Tibial nerve (tissue), 4 donors: ENCODE measurements at regions not wholly inside any gene's neighbourhood (a gene's known extent, or its start where the extent isn't known, plus 50 kb on each side); places are given as distances from the start of the nearest gene placed in this dataset.

ENCODE experiments used
- CTCF ChIP-seq, 5 experiments: fragments of 200-600 bp in 3 of 5; fragments of 450-650 bp in 2 of 5; sonication (generic) in 3 of 5; IDR thresholded peaks; one replicate each; pipeline ENCODE4 v1.5.1; 2016 to 2019; ENCODE audit warnings: antibody characterized with exemption in 5 of 5, mild to moderate bottlenecking in 3 of 5, moderate library complexity in 2 of 5
- EP300 ChIP-seq, 2 donors: sonication (generic); formaldehyde crosslinking; IDR thresholded peaks; one replicate each; pipeline ENCODE4 v1.6.1; 2017; ENCODE audit warnings: antibody characterized with exemption in 2 of 2, mild to moderate bottlenecking in 1 of 2
- POLR2A ChIP-seq, 2 donors: fragments of 450-650 bp; IDR thresholded peaks; one replicate each; pipeline ENCODE4 v1.6.1; 2017; ENCODE audit warnings: antibody characterized with exemption in 2 of 2, mild to moderate bottlenecking in 2 of 2, moderate library complexity in 2 of 2

- no peak for TF ChIP-seq CTCF (IDR thresholded peaks at IDR 0.05)
- TF ChIP-seq POLR2A (IDR thresholded peaks at IDR 0.05), result no peak
- TF ChIP-seq EP300 (IDR thresholded peaks at IDR 0.05), result no peak
Measured at GRCh38 chr14:85075694-85076476, 454.1 kb upstream of the FLRT2 start.
